ENCODE measurements at regions not wholly inside any gene's neighbourhood (a gene's known extent, or its start where the extent isn't known, plus 50 kb on each side); places are given as distances from the start of the nearest gene placed in this dataset.

DNA sequence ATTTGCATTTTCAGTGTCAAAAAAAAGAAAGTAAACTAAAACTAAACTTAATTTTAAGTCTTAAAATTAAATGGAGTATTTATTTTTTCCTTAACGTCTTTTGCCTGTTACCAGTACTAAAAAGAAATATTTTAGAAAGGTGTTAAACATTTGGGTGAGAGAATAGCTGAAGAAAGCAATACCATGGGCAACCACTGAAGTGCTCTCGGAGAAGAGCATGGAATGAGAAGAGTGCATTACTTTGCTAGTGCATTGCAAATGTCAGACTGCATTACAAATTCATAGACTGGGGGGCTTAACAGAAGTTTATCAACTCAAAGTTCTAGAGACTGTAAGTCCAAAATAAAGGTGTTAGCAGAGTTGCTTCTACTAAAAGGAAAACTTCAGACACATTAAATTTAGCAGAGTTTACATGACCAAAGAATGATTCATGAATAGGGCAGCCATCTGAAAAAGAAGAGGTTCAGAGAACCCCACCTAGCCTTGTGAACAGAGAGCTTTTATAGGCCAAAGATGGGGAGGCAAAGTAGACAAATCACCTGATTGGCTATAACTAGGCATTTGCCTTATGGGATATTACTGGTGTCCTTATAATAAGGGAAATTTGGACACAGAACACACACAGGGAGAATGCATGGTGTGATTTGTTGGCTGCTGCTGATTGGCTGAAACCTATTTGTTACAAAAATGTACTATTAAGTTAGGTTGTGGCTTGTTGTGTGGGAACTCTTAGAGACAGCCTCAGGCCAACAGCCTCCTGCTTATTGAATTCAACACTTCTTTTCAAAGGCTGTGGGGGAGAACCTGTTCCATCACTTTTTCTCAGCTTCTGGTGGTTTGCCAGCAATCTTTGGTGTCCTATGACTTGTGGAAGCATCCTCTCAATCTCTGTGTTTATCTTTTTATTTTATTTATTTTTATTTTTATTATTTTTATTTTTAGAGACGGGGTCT is 106.7 kb upstream of the RREB1 start (continued):
- TF ChIP-seq, protein P1, sequence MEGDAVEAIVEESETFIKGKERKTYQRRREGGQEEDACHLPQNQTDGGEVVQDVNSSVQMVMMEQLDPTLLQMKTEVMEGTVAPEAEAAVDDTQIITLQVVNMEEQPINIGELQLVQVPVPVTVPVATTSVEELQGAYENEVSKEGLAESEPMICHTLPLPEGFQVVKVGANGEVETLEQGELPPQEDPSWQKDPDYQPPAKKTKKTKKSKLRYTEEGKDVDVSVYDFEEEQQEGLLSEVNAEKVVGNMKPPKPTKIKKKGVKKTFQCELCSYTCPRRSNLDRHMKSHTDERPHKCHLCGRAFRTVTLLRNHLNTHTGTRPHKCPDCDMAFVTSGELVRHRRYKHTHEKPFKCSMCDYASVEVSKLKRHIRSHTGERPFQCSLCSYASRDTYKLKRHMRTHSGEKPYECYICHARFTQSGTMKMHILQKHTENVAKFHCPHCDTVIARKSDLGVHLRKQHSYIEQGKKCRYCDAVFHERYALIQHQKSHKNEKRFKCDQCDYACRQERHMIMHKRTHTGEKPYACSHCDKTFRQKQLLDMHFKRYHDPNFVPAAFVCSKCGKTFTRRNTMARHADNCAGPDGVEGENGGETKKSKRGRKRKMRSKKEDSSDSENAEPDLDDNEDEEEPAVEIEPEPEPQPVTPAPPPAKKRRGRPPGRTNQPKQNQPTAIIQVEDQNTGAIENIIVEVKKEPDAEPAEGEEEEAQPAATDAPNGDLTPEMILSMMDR (IDR thresholded peaks at IDR 0.05 in 2 of 3, conservative IDR thresholded peaks at IDR 0.05 in 1 of 3; ENCODE audit: insufficient read depth in 2 of 3, low read depth in 1 of 3, low read length in 3 of 3), result peak in 1 of 3 experiments; percentile 13; a peak in 1 of 6 replicates
- TF ChIP-seq ZNF584 (CRISPR knock-in tag; IDR thresholded peaks at IDR 0.05; ENCODE audit: low read depth) (no peak), ZNF57 (CRISPR knock-in tag; IDR thresholded peaks at IDR 0.05) (no peak), HNRNPL (IDR thresholded peaks at IDR 0.05; ENCODE audit: low read depth, low read length) (no peak), ZNF785 (CRISPR knock-in tag; IDR thresholded peaks at IDR 0.05) (no peak), CHD1 (IDR thresholded peaks at IDR 0.05; ENCODE audit: low read length) (no peak), ZNF263 (CRISPR knock-in tag; IDR thresholded peaks at IDR 0.05; ENCODE audit: borderline replicate concordance) (no peak)
- TF ChIP-seq, protein P2, sequence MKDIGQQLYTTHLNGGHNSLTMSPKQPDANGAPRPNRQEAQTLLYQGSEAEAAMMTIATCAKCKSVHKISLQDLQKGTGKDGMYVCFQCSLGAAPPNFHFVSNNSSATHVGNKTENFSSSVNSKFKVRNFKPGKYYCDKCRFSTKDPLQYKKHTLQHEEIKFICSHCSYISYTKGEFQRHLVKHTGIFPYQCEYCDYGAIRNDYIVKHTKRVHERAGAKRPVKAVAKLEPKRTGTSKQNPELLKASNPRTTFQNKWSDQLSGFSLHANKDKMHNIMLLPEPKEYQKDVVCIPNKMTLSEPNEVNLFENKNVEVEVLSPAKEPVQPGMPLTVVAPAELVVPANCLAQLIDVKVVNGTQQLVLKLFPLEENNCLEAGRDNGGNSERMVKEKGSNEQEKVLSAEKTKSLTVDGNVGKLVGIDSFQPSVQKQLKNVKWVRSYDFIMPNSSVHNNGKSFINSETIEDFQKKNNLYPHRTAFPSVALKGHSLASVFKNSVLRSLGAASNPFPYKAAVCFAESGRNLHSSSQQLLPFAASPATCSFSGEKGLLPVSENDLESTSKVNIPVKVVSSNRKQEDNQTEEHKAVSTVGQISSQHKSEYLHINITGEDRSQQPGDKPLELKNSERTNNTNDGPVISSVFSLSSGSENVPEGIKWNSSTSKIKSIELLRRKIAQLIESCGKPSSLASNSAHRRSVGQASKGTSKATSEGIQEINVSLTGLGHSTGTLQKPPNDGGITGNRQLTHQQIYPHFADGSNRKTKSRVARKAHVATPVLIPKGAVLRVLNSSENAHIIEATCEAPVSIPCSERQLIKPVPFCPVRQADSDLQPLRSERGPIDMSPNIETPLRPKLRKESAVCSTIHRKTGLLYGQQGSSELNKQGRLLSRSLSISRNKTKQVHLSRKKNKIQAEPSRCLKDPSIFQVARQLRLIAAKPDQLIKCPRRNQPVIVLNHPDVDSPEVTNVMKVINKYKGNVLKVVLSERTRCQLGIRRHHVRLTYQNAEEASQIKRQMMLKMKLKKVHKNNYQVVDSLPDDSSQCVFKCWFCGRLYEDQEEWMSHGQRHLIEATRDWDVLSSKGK (CRISPR knock-in tag; IDR thresholded peaks at IDR 0.05), result no peak
- TF ChIP-seq, protein P3, sequence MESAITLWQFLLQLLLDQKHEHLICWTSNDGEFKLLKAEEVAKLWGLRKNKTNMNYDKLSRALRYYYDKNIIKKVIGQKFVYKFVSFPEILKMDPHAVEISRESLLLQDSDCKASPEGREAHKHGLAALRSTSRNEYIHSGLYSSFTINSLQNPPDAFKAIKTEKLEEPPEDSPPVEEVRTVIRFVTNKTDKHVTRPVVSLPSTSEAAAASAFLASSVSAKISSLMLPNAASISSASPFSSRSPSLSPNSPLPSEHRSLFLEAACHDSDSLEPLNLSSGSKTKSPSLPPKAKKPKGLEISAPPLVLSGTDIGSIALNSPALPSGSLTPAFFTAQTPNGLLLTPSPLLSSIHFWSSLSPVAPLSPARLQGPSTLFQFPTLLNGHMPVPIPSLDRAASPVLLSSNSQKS (CRISPR knock-in tag; IDR thresholded peaks at IDR 0.05), result no peak

Data from K562 (cell line).